ENCODE measurements at regions not wholly inside any gene's neighbourhood (a gene's known extent, or its start where the extent isn't known, plus 50 kb on each side); places are given as distances from the start of the nearest gene placed in this dataset.

DNA sequence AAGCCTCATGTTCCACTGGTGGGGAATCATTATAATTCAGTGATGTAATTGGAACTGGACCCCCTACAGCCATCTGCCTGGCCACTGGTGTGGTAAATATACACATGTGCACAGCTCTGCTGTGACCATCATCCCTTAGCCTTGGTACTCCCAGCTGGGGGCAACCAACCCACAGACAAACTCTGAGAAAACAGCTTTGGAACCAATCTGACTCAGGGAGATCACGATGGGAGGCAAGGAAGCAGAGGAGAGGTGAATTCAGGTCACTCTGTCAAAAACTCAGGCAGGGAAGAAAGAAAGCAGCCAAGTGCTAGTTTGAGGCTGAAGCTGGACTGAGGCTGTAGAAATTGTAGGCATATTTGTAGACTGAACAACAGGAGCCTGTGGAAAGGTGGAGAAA is 197.8 kb upstream of the GALNT2 start:
- ATAC-seq (no peak), DNase-seq (ENCODE audit: low spot score) (no peak)
- Mint-ChIP-seq H3K27ac (no peak overlapping the region), H3K36me3 (no peaks in the 10 kb centered on the region), H3K4me3 (no peak overlapping the region), H3K27me3 (ENCODE audit: low read depth) (no peaks in the 10 kb centered on the region), H3K4me1 (no peaks in the 10 kb centered on the region), H3K9me3 (peaks cover 8% of the 10 kb centered on the region)
- TF ChIP-seq CBFB (CRISPR knock-in tag; IDR thresholded peaks at IDR 0.05; ENCODE audit: low read depth) (no peak), NFE2L1 (CRISPR knock-in tag; IDR thresholded peaks at IDR 0.05) (no peak), SMAD4 (CRISPR knock-in tag; IDR thresholded peaks at IDR 0.05) (no peak), GRHL2 (CRISPR knock-in tag; IDR thresholded peaks at IDR 0.05; ENCODE audit: insufficient replicate concordance, severe bottlenecking) (no peak), ZNF138 (CRISPR knock-in tag; conservative IDR thresholded peaks at IDR 0.05) (no peak), RELA (CRISPR knock-in tag; IDR thresholded peaks at IDR 0.05; ENCODE audit: borderline replicate concordance) (no peak), FOXP1 (CRISPR knock-in tag; IDR thresholded peaks at IDR 0.05; ENCODE audit: borderline replicate concordance) (no peak), ZBTB21 (CRISPR knock-in tag; IDR thresholded peaks at IDR 0.05; ENCODE audit: borderline replicate concordance) (no peak), JAZF1 (CRISPR knock-in tag; IDR thresholded peaks at IDR 0.05) (no peak), IRF2 (CRISPR knock-in tag; IDR thresholded peaks at IDR 0.05; ENCODE audit: borderline replicate concordance, low read depth) (no peak), JUN (CRISPR knock-in tag; IDR thresholded peaks at IDR 0.05) (no peak)
- TF ChIP-seq, protein P1, sequence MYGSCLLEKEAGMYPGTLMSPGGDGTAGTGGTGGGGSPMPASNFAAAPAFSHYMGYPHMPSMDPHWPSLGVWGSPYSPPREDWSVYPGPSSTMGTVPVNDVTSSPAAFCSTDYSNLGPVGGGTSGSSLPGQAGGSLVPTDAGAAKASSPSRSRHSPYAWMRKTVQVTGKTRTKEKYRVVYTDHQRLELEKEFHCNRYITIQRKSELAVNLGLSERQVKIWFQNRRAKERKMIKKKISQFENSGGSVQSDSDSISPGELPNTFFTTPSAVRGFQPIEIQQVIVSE (CRISPR knock-in tag; IDR thresholded peaks at IDR 0.05; ENCODE audit: borderline replicate concordance), result no peak
- TF ChIP-seq, protein P2, sequence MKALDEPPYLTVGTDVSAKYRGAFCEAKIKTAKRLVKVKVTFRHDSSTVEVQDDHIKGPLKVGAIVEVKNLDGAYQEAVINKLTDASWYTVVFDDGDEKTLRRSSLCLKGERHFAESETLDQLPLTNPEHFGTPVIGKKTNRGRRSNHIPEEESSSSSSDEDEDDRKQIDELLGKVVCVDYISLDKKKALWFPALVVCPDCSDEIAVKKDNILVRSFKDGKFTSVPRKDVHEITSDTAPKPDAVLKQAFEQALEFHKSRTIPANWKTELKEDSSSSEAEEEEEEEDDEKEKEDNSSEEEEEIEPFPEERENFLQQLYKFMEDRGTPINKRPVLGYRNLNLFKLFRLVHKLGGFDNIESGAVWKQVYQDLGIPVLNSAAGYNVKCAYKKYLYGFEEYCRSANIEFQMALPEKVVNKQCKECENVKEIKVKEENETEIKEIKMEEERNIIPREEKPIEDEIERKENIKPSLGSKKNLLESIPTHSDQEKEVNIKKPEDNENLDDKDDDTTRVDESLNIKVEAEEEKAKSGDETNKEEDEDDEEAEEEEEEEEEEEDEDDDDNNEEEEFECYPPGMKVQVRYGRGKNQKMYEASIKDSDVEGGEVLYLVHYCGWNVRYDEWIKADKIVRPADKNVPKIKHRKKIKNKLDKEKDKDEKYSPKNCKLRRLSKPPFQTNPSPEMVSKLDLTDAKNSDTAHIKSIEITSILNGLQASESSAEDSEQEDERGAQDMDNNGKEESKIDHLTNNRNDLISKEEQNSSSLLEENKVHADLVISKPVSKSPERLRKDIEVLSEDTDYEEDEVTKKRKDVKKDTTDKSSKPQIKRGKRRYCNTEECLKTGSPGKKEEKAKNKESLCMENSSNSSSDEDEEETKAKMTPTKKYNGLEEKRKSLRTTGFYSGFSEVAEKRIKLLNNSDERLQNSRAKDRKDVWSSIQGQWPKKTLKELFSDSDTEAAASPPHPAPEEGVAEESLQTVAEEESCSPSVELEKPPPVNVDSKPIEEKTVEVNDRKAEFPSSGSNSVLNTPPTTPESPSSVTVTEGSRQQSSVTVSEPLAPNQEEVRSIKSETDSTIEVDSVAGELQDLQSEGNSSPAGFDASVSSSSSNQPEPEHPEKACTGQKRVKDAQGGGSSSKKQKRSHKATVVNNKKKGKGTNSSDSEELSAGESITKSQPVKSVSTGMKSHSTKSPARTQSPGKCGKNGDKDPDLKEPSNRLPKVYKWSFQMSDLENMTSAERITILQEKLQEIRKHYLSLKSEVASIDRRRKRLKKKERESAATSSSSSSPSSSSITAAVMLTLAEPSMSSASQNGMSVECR (CRISPR knock-in tag; IDR thresholded peaks at IDR 0.05; ENCODE audit: borderline replicate concordance), result no peak
- TF ChIP-seq, protein P3, sequence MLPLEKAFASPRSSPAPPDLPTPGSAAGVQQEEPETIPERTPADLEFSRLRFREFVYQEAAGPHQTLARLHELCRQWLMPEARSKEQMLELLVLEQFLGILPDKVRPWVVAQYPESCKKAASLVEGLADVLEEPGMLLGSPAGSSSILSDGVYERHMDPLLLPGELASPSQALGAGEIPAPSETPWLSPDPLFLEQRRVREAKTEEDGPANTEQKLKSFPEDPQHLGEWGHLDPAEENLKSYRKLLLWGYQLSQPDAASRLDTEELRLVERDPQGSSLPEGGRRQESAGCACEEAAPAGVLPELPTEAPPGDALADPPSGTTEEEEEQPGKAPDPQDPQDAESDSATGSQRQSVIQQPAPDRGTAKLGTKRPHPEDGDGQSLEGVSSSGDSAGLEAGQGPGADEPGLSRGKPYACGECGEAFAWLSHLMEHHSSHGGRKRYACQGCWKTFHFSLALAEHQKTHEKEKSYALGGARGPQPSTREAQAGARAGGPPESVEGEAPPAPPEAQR (CRISPR knock-in tag; IDR thresholded peaks at IDR 0.05), result no peak
- TF ChIP-seq, protein P4, sequence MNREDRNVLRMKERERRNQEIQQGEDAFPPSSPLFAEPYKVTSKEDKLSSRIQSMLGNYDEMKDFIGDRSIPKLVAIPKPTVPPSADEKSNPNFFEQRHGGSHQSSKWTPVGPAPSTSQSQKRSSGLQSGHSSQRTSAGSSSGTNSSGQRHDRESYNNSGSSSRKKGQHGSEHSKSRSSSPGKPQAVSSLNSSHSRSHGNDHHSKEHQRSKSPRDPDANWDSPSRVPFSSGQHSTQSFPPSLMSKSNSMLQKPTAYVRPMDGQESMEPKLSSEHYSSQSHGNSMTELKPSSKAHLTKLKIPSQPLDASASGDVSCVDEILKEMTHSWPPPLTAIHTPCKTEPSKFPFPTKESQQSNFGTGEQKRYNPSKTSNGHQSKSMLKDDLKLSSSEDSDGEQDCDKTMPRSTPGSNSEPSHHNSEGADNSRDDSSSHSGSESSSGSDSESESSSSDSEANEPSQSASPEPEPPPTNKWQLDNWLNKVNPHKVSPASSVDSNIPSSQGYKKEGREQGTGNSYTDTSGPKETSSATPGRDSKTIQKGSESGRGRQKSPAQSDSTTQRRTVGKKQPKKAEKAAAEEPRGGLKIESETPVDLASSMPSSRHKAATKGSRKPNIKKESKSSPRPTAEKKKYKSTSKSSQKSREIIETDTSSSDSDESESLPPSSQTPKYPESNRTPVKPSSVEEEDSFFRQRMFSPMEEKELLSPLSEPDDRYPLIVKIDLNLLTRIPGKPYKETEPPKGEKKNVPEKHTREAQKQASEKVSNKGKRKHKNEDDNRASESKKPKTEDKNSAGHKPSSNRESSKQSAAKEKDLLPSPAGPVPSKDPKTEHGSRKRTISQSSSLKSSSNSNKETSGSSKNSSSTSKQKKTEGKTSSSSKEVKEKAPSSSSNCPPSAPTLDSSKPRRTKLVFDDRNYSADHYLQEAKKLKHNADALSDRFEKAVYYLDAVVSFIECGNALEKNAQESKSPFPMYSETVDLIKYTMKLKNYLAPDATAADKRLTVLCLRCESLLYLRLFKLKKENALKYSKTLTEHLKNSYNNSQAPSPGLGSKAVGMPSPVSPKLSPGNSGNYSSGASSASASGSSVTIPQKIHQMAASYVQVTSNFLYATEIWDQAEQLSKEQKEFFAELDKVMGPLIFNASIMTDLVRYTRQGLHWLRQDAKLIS (CRISPR knock-in tag; IDR thresholded peaks at IDR 0.05; ENCODE audit: borderline replicate concordance), result no peak
- TF ChIP-seq, protein P5, sequence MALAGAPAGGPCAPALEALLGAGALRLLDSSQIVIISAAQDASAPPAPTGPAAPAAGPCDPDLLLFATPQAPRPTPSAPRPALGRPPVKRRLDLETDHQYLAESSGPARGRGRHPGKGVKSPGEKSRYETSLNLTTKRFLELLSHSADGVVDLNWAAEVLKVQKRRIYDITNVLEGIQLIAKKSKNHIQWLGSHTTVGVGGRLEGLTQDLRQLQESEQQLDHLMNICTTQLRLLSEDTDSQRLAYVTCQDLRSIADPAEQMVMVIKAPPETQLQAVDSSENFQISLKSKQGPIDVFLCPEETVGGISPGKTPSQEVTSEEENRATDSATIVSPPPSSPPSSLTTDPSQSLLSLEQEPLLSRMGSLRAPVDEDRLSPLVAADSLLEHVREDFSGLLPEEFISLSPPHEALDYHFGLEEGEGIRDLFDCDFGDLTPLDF (CRISPR knock-in tag; IDR thresholded peaks at IDR 0.05), result no peak
- CTCF ChIA-PET, result interaction anchor here (2.1 kb wide), 1 partner anchor 20 kb away, joined by 6 read pairs; no protein-coding TSS in a partner anchor
- POLR2A ChIA-PET, result no interaction called here
